ENCODE measurements at regions not wholly inside any gene's neighbourhood (a gene's known extent, or its start where the extent isn't known, plus 50 kb on each side); places are given as distances from the start of the nearest gene placed in this dataset.

- 0 out of 3 replicates have a peak, but pooled peaks cover 4% of the 10 kb centered on the region for H3K4me1 Mint-ChIP-seq
- no peaks in the 10 kb centered on the region for H3K27me3 Mint-ChIP-seq (ENCODE audit: insufficient read depth, low read depth, poor library complexity)
- H3K9me3 Mint-ChIP-seq, result no peaks in the 10 kb centered on the region
- ATAC-seq (no peak), DNase-seq (ENCODE audit: low spot score) (no peak)
- Histone ChIP-seq H3K4me2 (no peak overlapping the region), H3K4me1 (ENCODE audit: insufficient read depth) (no peaks in the 10 kb centered on the region), H3K27ac (ENCODE audit: low read depth) (no peak overlapping the region), H2AFZ (no peak overlapping the region), H3K9me2 (ENCODE audit: insufficient read depth) (no peaks in the 10 kb centered on the region; the same call in 1 of the 2 replicates), H3F3A (replicated peaks; ENCODE audit: low read depth) (no peaks in the 10 kb centered on the region), H4K20me1 (replicated peaks; ENCODE audit: insufficient read depth) (no peaks in the 10 kb centered on the region), H3K4me3 (no peak overlapping the region), H3K79me2 (replicated peaks; ENCODE audit: insufficient read depth) (no peaks in the 10 kb centered on the region), H3K27me3 (ENCODE audit: insufficient read depth) (no peaks in the 10 kb centered on the region), H3K36me3 (ENCODE audit: insufficient read depth) (no peaks in the 10 kb centered on the region)
- H3K27ac Mint-ChIP-seq, result no peak overlapping the region
- H3K36me3 Mint-ChIP-seq (ENCODE audit: low read depth), result no peaks in the 10 kb centered on the region
- H3K4me3 Mint-ChIP-seq, result no peak overlapping the region
- no peak for TF ChIP-seq ZNF114 (CRISPR knock-in tag; IDR thresholded peaks at IDR 0.05)
- no peak for TF ChIP-seq REST (IDR thresholded peaks at IDR 0.05; ENCODE audit: unreplicated experiment)
- no peak for TF ChIP-seq CREB1 (CRISPR knock-in tag; IDR thresholded peaks at IDR 0.05; ENCODE audit: low read depth)
- TF ChIP-seq EZH2phosphoT487 (IDR thresholded peaks at IDR 0.05; ENCODE audit: unreplicated experiment), result no peak
- TF ChIP-seq STAT1 (IDR thresholded peaks at IDR 0.05; ENCODE audit: unreplicated experiment), result no peak
- TF ChIP-seq JUNB (IDR thresholded peaks at IDR 0.05; ENCODE audit: unreplicated experiment), result no peak
Measured at GRCh38 chr5:109965634-109966033, 275.9 kb downstream of the MAN2A1 start.

GRCh38 chr5:109971968-109972367 is 282.2 kb downstream of the MAN2A1 start:
- Histone ChIP-seq H3K4me2 (no peak overlapping the region), H3K27ac (ENCODE audit: low read depth) (no peak overlapping the region), H2AFZ (no peak overlapping the region), H3K36me3 (ENCODE audit: insufficient read depth) (no peaks in the 10 kb centered on the region), H3F3A (replicated peaks; ENCODE audit: low read depth) (no peaks in the 10 kb centered on the region), H4K20me1 (replicated peaks; ENCODE audit: insufficient read depth) (no peaks in the 10 kb centered on the region), H3K4me1 (ENCODE audit: insufficient read depth) (no peaks in the 10 kb centered on the region), H3K27me3 (ENCODE audit: insufficient read depth) (no peaks in the 10 kb centered on the region), H3K79me2 (replicated peaks; ENCODE audit: insufficient read depth) (no peaks in the 10 kb centered on the region), H3K4me3 (no peak overlapping the region), H3K9me2 (ENCODE audit: insufficient read depth) (no peaks in the 10 kb centered on the region)
- Mint-ChIP-seq H3K9me3 (no peaks in the 10 kb centered on the region), H3K27ac (no peak overlapping the region), H3K4me1 (no peaks in the 10 kb centered on the region), H3K36me3 (ENCODE audit: low read depth) (no peaks in the 10 kb centered on the region), H3K4me3 (no peak overlapping the region), H3K27me3 (ENCODE audit: insufficient read depth, low read depth, poor library complexity) (no peaks in the 10 kb centered on the region)
- ATAC-seq, result no peak
- TF ChIP-seq EZH2 (IDR thresholded peaks at IDR 0.05; ENCODE audit: low read depth, unreplicated experiment) (no peak), JUNB (IDR thresholded peaks at IDR 0.05; ENCODE audit: unreplicated experiment) (no peak), STAT1 (IDR thresholded peaks at IDR 0.05; ENCODE audit: unreplicated experiment) (no peak), CTCF (conservative IDR thresholded peaks at IDR 0.05; ENCODE audit: low read depth in 2 of 2) (no peak), ETS1 (IDR thresholded peaks at IDR 0.05) (no peak), ZNF114 (CRISPR knock-in tag; IDR thresholded peaks at IDR 0.05) (no peak), REST (IDR thresholded peaks at IDR 0.05; ENCODE audit: unreplicated experiment) (no peak), CREB1 (CRISPR knock-in tag; IDR thresholded peaks at IDR 0.05; ENCODE audit: low read depth) (no peak)
- no peak for DNase-seq (ENCODE audit: low spot score)

Measured in GM23338 (cell line).